Dendritic cell treated with granulocyte-macrophage colony-stimulating factor and Interleukin-4, amounts not matched to agents 40 ng/mL and 50 ng/mL, for 4 days (primary cell): ENCODE measurements at regions not wholly inside any gene's neighbourhood (a gene's known extent, or its start where the extent isn't known, plus 50 kb on each side); places are given as distances from the start of the nearest gene placed in this dataset.
"Not testable (repeated sequence)": the region's sequence is repeated elsewhere in the genome, so short reads cannot be mapped to it uniquely, and the experiment has no call there.

Source experiments
- H3K27ac Mint-ChIP-seq: one replicate; pipeline ENCODE4 v1.8.0; 2022; ENCODE audit warnings: mild to moderate bottlenecking, mixed read lengths
- H3K27me3 Mint-ChIP-seq: one replicate; pipeline ENCODE4 v1.8.0; 2022; ENCODE audit warnings: mild to moderate bottlenecking, mixed read lengths
- H3K36me3 Mint-ChIP-seq: one replicate; pipeline ENCODE4 v1.8.0; 2022; ENCODE audit warnings: low read depth, mixed read lengths
- H3K4me1 Mint-ChIP-seq: one replicate; pipeline ENCODE4 v1.8.0; 2022; ENCODE audit warnings: low read depth, mixed read lengths
- H3K4me3 Mint-ChIP-seq: one replicate; pipeline ENCODE4 v1.8.0; 2022; ENCODE audit warnings: mild to moderate bottlenecking, moderate library complexity, mixed read lengths
- H3K9me3 Mint-ChIP-seq: one replicate; pipeline ENCODE4 v1.8.0; 2022; ENCODE audit warnings: mixed read lengths
- intact Hi-C: fragments of 100-400 bp; cut with micrococcal nuclease; formaldehyde crosslinking; loops from one replicate; pipeline ENCODE4 v1.15.0; 2022

- Mint-ChIP-seq H3K36me3 (no peaks in the 10 kb centered on the region), H3K27me3 (no peaks in the 10 kb centered on the region), H3K27ac (no peak overlapping the region), H3K9me3 (peaks cover 8% of the 10 kb centered on the region), H3K4me1 (no peaks in the 10 kb centered on the region), H3K4me3 (no peak overlapping the region)
- intact Hi-C loops, result no loop called here
Measured at GRCh38 chr4:170705907-170706306, 616.2 kb upstream of the AADAT start.

DNA sequence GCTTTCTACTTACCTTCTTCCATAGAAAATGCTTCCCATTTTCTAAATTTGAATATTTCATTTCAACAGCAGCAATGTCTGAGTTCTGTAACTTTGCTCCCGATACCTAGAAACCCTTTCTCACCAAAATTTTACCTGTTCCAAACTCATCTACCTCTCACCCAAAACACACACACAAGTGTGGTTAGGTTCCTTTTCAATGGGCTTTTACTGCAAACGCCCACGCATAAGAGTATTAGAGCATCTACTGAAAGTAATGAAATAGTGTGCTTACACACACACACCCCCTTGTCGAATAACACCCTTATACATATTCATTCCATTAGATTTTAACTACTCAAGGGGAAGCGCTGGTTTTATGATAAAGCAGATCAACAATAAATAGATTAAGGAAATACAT, 610.3 kb upstream of the AADAT start:
- no peak overlapping the region for H3K4me3 Mint-ChIP-seq
- no peaks in the 10 kb centered on the region for H3K27me3 Mint-ChIP-seq
- no peak overlapping the region for H3K27ac Mint-ChIP-seq
- H3K36me3 Mint-ChIP-seq, result no peaks in the 10 kb centered on the region
- intact Hi-C loops, result no loop called here
- H3K4me1 Mint-ChIP-seq, result no peaks in the 10 kb centered on the region
- H3K9me3 Mint-ChIP-seq, result no peaks in the 10 kb centered on the region

DNA sequence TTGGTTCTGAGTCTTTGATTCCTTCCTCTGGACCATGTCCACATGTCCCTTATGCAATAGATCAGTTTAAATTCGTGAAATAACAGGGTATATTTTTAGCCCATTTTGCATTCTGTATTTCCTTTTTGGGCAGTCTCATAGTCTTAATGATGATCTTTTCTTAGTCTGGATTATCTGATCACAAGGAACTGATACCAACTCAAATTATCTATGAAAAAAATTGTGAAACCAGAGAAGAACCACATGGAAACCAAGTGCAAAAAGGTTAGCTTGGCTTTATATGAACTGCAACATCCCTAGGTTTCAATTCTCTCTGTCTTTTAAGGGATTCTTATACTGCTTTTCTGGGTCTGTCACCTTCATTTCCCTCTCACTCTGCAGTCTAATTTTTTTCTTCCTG, 608.6 kb upstream of the AADAT start:
- Mint-ChIP-seq H3K27ac (no peak overlapping the region), H3K36me3 (no peaks in the 10 kb centered on the region), H3K4me3 (no peak overlapping the region), H3K27me3 (no peaks in the 10 kb centered on the region), H3K4me1 (no peaks in the 10 kb centered on the region), H3K9me3 (peaks cover 16% of the 10 kb centered on the region)
- intact Hi-C loops, result no loop called here

DNA sequence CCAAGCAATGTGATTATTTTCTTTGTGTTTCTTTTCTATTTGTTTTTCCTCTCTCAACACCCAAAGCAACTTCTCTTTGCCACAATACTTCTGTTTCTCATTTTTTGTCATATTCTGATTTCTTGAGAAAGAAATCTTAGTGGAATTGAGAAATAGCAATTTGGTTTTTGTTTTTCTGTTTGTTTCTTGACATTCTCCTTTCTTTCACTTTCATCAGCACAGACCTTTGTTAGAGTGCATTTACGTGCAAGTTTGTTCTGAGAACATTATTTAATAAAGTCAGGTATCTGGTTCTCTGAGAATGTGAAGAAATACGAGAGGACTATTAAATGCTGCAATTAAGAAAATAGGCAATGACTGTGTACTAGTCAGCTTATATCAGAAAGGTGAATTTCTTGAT, 608.1 kb upstream of the AADAT start:
- intact Hi-C loops, result no loop called here
- H3K4me3 Mint-ChIP-seq, result no peak overlapping the region

DNA sequence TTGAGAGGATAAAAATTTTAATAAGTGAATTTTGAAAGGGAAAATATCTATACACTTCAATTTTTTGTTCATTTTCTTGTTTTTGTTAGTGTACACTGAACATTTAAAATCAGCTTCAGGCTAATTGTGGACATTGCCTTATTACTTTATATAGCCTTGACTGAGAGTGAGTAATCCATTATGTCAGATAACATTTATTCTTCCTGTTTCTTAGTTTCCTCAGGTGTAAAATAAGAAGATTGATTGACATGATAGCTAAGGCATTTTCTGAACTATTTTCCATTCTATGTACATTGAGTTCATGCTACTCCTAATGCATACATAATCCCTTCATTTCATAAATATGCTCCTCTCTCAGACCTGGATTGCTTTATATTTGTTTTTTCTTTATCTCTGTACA, 607.3 kb upstream of the AADAT start:
- Mint-ChIP-seq H3K27ac (no peak overlapping the region), H3K36me3 (no peaks in the 10 kb centered on the region), H3K27me3 (no peaks in the 10 kb centered on the region), H3K9me3 (peaks cover 25% of the 10 kb centered on the region), H3K4me3 (no peak overlapping the region), H3K4me1 (no peaks in the 10 kb centered on the region)
- intact Hi-C loops, result no loop called here

More for the DNA sequence above, 608.1 kb upstream of the AADAT start:
- Mint-ChIP-seq H3K9me3 (peaks cover 21% of the 10 kb centered on the region), H3K27me3 (no peaks in the 10 kb centered on the region), H3K4me1 (no peaks in the 10 kb centered on the region), H3K36me3 (no peaks in the 10 kb centered on the region), H3K27ac (no peak overlapping the region)

DNA sequence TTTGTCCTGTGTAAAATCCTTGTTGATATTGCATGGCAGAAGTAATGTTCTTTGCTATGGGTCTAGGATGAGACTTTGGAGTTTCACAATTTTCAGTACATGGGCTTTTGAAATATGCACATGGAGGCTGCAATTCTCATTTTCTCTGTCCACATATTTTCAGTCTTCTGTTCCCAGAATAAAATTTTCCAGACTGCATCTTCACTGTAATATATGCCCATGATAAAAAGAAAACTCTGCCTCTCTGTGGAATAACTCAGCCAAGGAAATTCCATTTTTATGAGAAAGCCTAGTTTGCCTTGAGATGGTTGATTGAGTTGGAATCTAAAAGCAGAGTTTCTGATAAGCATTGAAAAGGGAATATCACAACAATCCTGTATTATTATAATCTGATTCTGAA, 601.4 kb upstream of the AADAT start:
- Mint-ChIP-seq H3K36me3 (no peaks in the 10 kb centered on the region), H3K4me3 (no peak overlapping the region), H3K4me1 (no peaks in the 10 kb centered on the region), H3K9me3 (peaks cover 37% of the 10 kb centered on the region), H3K27ac (no peak overlapping the region), H3K27me3 (no peaks in the 10 kb centered on the region)
- intact Hi-C loops, result no loop called here

GRCh38 chr4:170687751-170688150, 598.0 kb upstream of the AADAT start:
- Mint-ChIP-seq H3K4me3 (no peak overlapping the region), H3K27me3 (no peaks in the 10 kb centered on the region), H3K36me3 (no peaks in the 10 kb centered on the region), H3K27ac (no peak overlapping the region), H3K4me1 (no peaks in the 10 kb centered on the region), H3K9me3 (peaks cover 15% of the 10 kb centered on the region)
- intact Hi-C loops, result no loop called here

- H3K4me3 Mint-ChIP-seq, H3K36me3 Mint-ChIP-seq, H3K27ac Mint-ChIP-seq, H3K27me3 Mint-ChIP-seq, intact Hi-C loops, H3K4me1 Mint-ChIP-seq: not testable (repeated sequence)
- peaks cover 12% of the 10 kb centered on the region for H3K9me3 Mint-ChIP-seq
Measured at GRCh38 chr4:170685701-170686100, 595.9 kb upstream of the AADAT start.

DNA sequence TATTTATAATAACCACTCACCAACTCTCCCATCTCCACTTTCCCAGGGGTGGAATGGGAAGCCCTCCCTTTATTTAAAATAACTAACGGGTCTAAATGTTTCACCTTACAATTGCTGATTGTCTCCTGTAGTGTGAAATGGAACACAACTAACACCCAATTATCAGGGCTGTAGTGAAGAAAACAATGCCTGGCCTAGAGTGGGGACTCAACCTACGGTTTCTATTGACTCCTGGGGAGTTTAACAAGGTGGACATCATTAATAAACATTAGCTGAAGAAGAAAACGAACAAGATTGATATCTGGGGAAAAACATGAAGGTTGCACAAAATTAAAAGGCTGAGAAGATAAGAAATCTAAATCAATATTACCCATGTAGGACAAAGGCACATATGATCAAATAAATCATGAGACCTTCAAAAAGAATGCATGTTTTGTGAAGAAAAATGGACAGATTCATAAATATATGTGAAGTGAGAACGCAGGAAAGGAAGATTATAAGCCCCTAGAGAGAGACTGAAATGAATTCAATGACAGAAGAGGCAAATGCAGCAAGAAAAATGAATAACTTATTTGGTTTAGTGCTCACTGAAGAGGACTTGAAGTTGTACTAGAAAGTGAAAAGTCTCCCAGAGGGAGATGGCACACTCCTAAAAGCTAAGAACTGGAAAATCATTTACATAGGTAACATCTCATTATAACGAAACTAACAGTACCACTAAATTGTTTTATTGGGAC, 593.0 kb upstream of the AADAT start:
- intact Hi-C loops, result no loop called here
- Mint-ChIP-seq H3K36me3 (no peaks in the 10 kb centered on the region), H3K27ac (no peak overlapping the region), H3K9me3 (peaks cover 22% of the 10 kb centered on the region), H3K4me1 (no peaks in the 10 kb centered on the region), H3K27me3 (no peaks in the 10 kb centered on the region), H3K4me3 (no peak overlapping the region)

- H3K9me3 Mint-ChIP-seq, result peaks cover 21% of the 10 kb centered on the region
- H3K27me3 Mint-ChIP-seq, H3K36me3 Mint-ChIP-seq, H3K27ac Mint-ChIP-seq, H3K4me3 Mint-ChIP-seq, intact Hi-C loops, H3K4me1 Mint-ChIP-seq: not testable (repeated sequence)
Measured at GRCh38 chr4:170682087-170682486, 592.3 kb upstream of the AADAT start.

DNA sequence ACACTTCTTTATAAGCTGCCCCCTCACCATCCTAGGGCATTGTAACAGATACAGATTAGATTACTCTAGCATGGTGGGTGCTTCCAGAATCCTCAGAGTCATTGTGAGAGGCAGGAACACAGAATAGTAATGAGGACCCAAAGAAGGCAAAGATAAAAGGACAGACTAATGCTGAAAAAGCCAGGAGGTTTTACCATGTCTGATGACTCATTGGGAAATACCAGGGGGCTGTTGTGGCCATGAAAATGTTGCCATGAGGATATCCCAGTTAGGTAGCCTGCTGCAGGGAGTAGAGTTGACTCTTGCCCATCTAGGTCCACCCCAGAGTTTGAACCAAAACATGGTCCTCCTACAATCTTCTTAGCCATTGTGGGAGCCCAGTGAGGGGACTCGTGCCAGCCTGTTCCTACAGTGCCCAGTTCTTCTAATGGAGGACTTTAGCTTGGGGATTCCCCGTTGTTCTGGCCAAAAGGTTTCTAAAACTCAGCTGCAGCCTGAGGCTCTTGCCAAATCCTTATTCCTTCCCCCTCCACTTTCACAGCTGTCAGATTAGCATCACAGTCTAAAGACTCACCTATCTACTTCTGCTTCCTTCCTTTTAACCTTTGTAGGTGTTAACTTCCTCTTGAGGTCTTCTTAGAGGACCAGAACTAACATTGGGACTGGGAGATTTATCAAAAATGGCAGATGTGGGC, 586.0 kb upstream of the AADAT start:
- Mint-ChIP-seq H3K4me3 (no peak overlapping the region), H3K27me3 (no peaks in the 10 kb centered on the region), H3K4me1 (no peaks in the 10 kb centered on the region), H3K9me3 (peaks cover 21% of the 10 kb centered on the region), H3K36me3 (no peaks in the 10 kb centered on the region), H3K27ac (no peak overlapping the region)
- intact Hi-C loops, result no loop called here

DNA sequence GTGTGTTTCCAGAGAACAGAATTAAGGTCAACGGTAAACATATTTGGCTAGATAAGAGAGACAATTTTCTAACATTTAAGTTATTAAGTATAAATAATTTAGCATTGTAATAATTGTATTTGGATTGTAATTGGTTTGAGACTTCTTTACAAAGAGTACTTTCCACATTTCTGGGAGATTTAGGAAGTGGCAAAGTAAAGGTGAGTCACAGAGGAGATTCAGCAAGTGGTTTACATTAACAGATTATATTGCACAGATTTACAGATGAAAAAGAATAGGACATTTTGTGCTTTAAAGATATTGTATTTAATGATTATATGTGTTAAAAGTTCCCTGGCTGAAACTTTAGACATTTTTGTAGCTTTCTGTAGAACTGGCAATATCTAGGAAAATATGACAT, 584.4 kb upstream of the AADAT start:
- Mint-ChIP-seq H3K9me3 (peaks cover 17% of the 10 kb centered on the region), H3K36me3 (no peaks in the 10 kb centered on the region), H3K27ac (no peak overlapping the region), H3K4me1 (no peaks in the 10 kb centered on the region), H3K27me3 (no peaks in the 10 kb centered on the region), H3K4me3 (no peak overlapping the region)
- intact Hi-C loops, result no loop called here

DNA sequence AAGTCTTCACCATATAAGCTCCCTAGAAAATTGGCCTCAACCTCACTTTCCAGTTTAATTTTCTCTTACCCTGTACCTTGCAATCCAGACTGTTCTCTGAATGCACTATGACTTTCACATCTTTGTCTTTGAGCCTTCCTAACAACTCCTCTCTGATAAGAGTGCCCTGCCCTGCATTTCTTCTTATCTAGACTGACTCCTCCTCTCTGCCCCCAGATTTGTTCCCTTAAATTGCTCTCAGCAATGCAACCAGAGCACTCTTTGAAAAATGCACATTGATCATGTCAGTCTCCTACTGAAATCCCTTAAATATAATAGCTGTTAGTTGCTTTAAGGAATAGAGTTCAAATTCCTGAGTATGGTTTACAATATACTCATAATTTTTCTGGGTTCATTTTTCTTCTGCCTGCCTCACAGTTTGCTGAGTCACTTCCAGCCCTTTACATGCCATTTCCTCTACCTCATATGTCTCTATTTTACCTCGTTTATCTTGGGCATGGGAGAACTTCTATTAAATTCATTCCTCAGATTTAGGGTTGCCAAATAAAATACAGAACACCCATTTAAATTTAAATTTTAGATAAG, 582.7 kb upstream of the AADAT start:
- Mint-ChIP-seq H3K4me1 (no peaks in the 10 kb centered on the region), H3K4me3 (no peak overlapping the region), H3K27ac (no peak overlapping the region), H3K9me3 (peaks cover under 1% of the 10 kb centered on the region), H3K27me3 (no peaks in the 10 kb centered on the region), H3K36me3 (no peaks in the 10 kb centered on the region)
- intact Hi-C loops, result no loop called here

- H3K4me3 Mint-ChIP-seq, result no peak overlapping the region
- no peaks in the 10 kb centered on the region for H3K4me1 Mint-ChIP-seq
- no peaks in the 10 kb centered on the region for H3K9me3 Mint-ChIP-seq
- H3K27ac Mint-ChIP-seq, result no peak overlapping the region
- H3K36me3 Mint-ChIP-seq, result no peaks in the 10 kb centered on the region
- intact Hi-C loops, result no loop called here
- H3K27me3 Mint-ChIP-seq, result no peaks in the 10 kb centered on the region
Measured at GRCh38 chr4:170671171-170671570, 581.4 kb upstream of the AADAT start.
